Upper lobe of right lung (tissue), 1 donor: ENCODE measurements at regions not wholly inside any gene's neighbourhood (a gene's known extent, or its start where the extent isn't known, plus 50 kb on each side); places are given as distances from the start of the nearest gene placed in this dataset.
"Not testable (repeated sequence)": the region's sequence is repeated elsewhere in the genome, so short reads cannot be mapped to it uniquely, and the experiment has no call there.

Experiments used
- ATAC-seq: fragments of 200-7000 bp; cut with Tn5 transposase; one replicate; pipeline ENCODE4 v1.9.1; 2020; ENCODE audit warnings: mild to moderate bottlenecking, moderate library complexity
- DNase-seq: peaks from one replicate; pipeline ENCODE4 v3.0.0-alpha.2; 2020
- H3K27ac ChIP-seq: fragments of 200-600 bp; one replicate; pipeline ENCODE4 v1.8.0; 2022
- H3K27me3 ChIP-seq: fragments of 200-600 bp; one replicate; pipeline ENCODE4 v1.8.0; 2022; ENCODE audit warnings: mild to moderate bottlenecking
- H3K36me3 ChIP-seq: fragments of 200-600 bp; one replicate; pipeline ENCODE4 v1.8.0; 2022
- H3K4me1 ChIP-seq: fragments of 200-600 bp; one replicate; pipeline ENCODE4 v1.8.0; 2022
- H3K4me3 ChIP-seq: fragments of 200-600 bp; one replicate; pipeline ENCODE4 v1.8.0; 2022; ENCODE audit warnings: mild to moderate bottlenecking
- H3K9me3 ChIP-seq: fragments of 200-600 bp; one replicate; pipeline ENCODE4 v1.8.0; 2022
- intact Hi-C: fragments of 100-400 bp; cut with DNase I; formaldehyde crosslinking; loops from one replicate; pipeline ENCODE4 v1.11.0; 2022
- TF ChIP-seq, protein P1 (sequence below): fragments of 200-600 bp; IDR thresholded peaks from one replicate; pipeline ENCODE4 v1.8.0; 2022; ENCODE audit warnings: antibody characterized with exemption
- donor health status: DM: no; HTN: yes; CAD: no; lungs with severe emphysema.

DNA sequence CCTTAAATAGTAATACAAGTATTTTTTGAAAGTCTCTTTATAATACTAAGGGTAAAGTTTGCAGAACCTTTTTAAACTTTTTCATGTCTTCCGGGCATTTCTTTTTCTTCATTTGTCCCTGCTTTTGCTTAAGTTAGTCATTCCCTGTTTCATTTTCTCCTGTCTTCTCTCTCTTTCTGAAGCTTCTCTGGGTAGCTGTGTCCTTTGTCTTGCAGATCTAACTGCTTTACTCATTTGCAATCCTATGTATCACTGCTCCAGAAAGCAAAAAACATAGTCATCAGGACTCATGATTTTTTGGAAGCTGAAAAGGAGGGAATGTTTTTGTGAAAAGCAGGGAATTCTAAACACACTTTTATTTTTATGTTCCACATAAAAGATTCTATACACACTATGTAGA lies 301.7 kb downstream of the MRPS30 start:
- no peak overlapping the region for H3K27ac ChIP-seq
- DNase-seq (no peak), ATAC-seq (no peak)
- no peaks in the 10 kb centered on the region for H3K4me1 ChIP-seq
- TF ChIP-seq, protein P1, sequence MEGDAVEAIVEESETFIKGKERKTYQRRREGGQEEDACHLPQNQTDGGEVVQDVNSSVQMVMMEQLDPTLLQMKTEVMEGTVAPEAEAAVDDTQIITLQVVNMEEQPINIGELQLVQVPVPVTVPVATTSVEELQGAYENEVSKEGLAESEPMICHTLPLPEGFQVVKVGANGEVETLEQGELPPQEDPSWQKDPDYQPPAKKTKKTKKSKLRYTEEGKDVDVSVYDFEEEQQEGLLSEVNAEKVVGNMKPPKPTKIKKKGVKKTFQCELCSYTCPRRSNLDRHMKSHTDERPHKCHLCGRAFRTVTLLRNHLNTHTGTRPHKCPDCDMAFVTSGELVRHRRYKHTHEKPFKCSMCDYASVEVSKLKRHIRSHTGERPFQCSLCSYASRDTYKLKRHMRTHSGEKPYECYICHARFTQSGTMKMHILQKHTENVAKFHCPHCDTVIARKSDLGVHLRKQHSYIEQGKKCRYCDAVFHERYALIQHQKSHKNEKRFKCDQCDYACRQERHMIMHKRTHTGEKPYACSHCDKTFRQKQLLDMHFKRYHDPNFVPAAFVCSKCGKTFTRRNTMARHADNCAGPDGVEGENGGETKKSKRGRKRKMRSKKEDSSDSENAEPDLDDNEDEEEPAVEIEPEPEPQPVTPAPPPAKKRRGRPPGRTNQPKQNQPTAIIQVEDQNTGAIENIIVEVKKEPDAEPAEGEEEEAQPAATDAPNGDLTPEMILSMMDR: no peak
- no peak overlapping the region for H3K4me3 ChIP-seq
- H3K36me3 ChIP-seq: no peaks in the 10 kb centered on the region
- no peaks in the 10 kb centered on the region for H3K27me3 ChIP-seq
- intact Hi-C loops: no loop called here
- H3K9me3 ChIP-seq: no peaks in the 10 kb centered on the region

DNA sequence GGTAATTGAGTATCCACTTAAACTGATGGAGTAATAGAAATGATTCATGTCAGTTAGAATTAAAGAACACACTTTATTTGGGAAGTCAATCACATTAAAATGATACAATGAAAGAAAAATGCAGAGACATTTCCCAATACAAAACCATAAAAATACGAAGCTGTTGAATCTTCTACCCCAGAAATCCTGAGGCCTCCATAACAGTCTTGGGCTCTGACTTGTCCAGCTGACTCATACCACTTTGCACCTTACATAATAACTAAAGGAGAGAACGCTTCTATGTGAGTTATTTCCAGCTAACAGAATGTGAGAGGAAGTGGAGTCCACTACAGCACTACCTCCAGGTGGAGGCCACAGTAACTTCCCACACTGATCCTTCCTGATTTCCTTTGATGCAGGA lies 305.0 kb downstream of the MRPS30 start:
- Histone ChIP-seq H3K27ac (no peak overlapping the region), H3K36me3 (no peaks in the 10 kb centered on the region), H3K4me3 (no peak overlapping the region), H3K4me1 (no peaks in the 10 kb centered on the region), H3K9me3 (no peaks in the 10 kb centered on the region), H3K27me3 (no peaks in the 10 kb centered on the region)
- ATAC-seq (no peak), DNase-seq (no peak)
- TF ChIP-seq, protein P1: no peak
- intact Hi-C loops: no loop called here

DNA sequence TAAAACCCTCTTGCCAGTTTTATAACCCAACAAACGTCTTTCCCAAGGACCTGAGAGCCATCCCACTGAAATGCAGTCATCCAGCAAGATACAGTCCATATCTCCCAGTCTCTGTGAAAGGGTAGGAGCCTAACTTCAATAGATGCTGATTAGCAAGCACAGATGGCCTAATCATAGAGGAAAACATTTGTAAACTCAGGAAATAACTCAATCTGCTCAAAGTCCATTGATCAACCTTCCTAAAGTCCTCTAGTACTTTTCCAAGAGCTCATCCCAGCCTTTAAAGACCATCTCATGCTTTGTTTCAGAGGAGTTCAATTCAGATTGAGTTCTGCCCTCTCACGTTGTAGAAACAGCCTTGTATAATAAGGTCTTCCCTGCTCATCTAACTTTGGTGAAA lies 324.2 kb downstream of the MRPS30 start:
- Histone ChIP-seq H3K36me3 (no peaks in the 10 kb centered on the region), H3K4me3 (no peak overlapping the region), H3K9me3 (no peaks in the 10 kb centered on the region), H3K27me3 (no peaks in the 10 kb centered on the region), H3K4me1 (no peaks in the 10 kb centered on the region), H3K27ac (no peak overlapping the region)
- ATAC-seq (no peak), DNase-seq (no peak)
- TF ChIP-seq, protein P1: no peak
- intact Hi-C loops: no loop called here

DNA sequence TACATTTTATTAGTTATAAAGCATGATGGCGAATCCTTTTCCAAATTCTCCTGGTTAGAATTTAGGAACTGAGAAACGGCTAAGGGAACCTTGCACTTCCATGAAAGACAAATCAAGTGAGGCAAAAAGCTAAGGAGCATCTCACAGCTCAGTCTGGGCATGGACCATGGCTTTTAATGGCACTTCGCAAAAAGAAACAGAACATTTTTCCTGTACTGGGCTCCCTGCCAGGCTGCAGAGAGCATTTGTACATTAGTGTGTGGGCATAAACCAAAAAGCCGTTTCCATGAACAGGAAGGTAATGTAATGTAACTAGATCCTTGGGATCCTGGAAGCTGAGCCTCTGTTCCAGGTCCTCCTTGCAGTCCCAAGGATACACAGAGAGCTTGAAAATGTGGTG lies 354.2 kb downstream of the MRPS30 start:
- intact Hi-C loops: no loop called here
- Histone ChIP-seq H3K9me3 (no peaks in the 10 kb centered on the region), H3K27ac (no peak overlapping the region), H3K27me3 (no peaks in the 10 kb centered on the region), H3K4me1 (no peaks in the 10 kb centered on the region), H3K4me3 (no peak overlapping the region), H3K36me3 (no peaks in the 10 kb centered on the region)
- ATAC-seq (no peak), DNase-seq (no peak)
- TF ChIP-seq, protein P1: no peak

DNA sequence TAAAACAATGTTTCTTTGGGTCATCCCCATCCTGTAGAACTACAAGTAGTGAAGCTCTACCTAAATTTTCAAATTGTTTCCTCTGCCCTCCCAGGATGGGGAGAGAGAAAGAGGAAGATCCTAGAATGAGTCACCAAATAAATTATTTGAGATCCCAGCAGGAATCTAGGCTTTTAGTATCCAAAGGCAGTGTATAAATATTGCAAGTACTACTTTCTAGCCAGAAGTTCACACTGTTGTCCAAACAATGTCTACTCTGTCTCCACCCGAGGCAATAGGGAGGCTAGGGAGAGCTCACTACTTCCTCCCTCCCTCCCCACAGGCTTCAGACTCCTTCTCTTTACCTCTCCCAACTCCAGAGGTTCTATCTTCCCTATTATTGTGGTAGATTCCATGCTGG lies 362.8 kb downstream of the MRPS30 start:
- TF ChIP-seq, protein P1: no peak
- no peak overlapping the region for H3K4me3 ChIP-seq
- H3K4me1 ChIP-seq: no peaks in the 10 kb centered on the region
- ATAC-seq (no peak), DNase-seq (no peak)
- no peak overlapping the region for H3K27ac ChIP-seq
- no peaks in the 10 kb centered on the region for H3K36me3 ChIP-seq
- intact Hi-C loops: no loop called here
- no peaks in the 10 kb centered on the region for H3K9me3 ChIP-seq
- H3K27me3 ChIP-seq: no peaks in the 10 kb centered on the region

DNA sequence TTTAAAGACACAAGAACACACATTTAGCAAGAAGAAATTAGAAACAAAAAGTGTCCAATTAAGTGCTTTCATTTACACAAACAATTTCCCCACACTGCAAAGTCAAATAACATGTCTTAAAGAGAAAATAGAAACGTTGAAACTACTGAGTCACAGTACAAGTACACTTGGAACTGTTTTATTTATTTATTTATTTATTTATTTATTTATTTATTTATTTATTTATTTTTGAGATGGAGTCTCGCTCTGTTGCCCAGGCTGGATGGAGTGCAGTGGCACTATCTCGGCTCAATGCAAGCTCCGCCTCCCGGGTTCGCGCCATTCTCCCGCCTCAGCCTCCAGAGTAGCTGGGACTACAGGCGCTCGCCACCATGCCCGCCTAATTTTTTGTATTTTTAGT lies 363.9 kb downstream of the MRPS30 start:
- H3K36me3 ChIP-seq, H3K4me1 ChIP-seq, H3K4me3 ChIP-seq, H3K9me3 ChIP-seq, ATAC-seq, H3K27ac ChIP-seq, intact Hi-C loops, H3K27me3 ChIP-seq, DNase-seq: not testable (repeated sequence)
